A549 (cell line): ENCODE measurements at regions not wholly inside any gene's neighbourhood (a gene's known extent, or its start where the extent isn't known, plus 50 kb on each side); places are given as distances from the start of the nearest gene placed in this dataset.

Source experiments
- ATAC-seq, 2 experiments: fragments of 200-7000 bp in 1 of 2; fragments of >200 bp in 1 of 2; cut with Nextera tagmentation in 1 of 2; cut with Tn5 transposase in 1 of 2; 3 replicates each; pipeline versions ENCODE4 v1.8.0 to v1.9.1; 2018 to 2020; ENCODE audit warnings: mild to moderate bottlenecking in 1 of 2, moderate library complexity in 1 of 2
- CTCF ChIA-PET: fragments of 300-600 bp; sonication (Branson Sonifier 250); formaldehyde crosslinking; extraction: SDS; loops from one replicate; lab custom pipeline; 2021; ENCODE audit warnings: antibody characterized with exemption, inconsistent platforms; lab: Yijun Ruan, JAX
- POLR2A ChIA-PET: fragments of 350-600 bp; formaldehyde crosslinking; extraction: SDS; loops from one replicate; lab custom pipeline; 2021; ENCODE audit warnings: antibody characterized with exemption, inconsistent platforms; lab: Yijun Ruan, JAX
- DNase-seq, 2 experiments: peaks; one replicate each; pipeline versions ENCODE4 v3.0.0 to v3.0.0-alpha.2; 2011 to 2016; ENCODE audit warnings: low read depth in 1 of 2, low spot score in 1 of 2
- FAIRE-seq: peaks from 2 replicates; lab custom pipeline; 2011; peaks lifted over from hg19 to GRCh38; lab: Jason Lieb, UNC
- H3K27ac ChIP-seq, 2 experiments: fragments of >200 bp; sonication (Bioruptor Twin); formaldehyde crosslinking; 3 replicates each; pipeline ENCODE4 v1.5.1; 2016 to 2017
- H3K4me1 ChIP-seq: fragments of >200 bp; sonication (Bioruptor Twin); formaldehyde crosslinking; 3 replicates; pipeline ENCODE4 v1.6.1; 2016
- H3K4me2 ChIP-seq: fragments of >200 bp; sonication (Bioruptor Twin); formaldehyde crosslinking; 3 replicates; pipeline ENCODE4 v1.6.1; 2016
- H3K4me3 ChIP-seq: fragments of >200 bp; sonication (Bioruptor Twin); formaldehyde crosslinking; 3 replicates; pipeline ENCODE4 v1.5.1; 2016
- H3K9me3 ChIP-seq: fragments of >200 bp; sonication (Bioruptor Twin); formaldehyde crosslinking; 3 replicates; pipeline ENCODE4 v1.6.1; 2016
- ATOH8 ChIP-seq: fragments of 250-450 bp; sonication (Bioruptor Pico); IDR thresholded peaks from 2 replicates; pipeline ENCODE4 v1.5.0; 2020; ENCODE audit warnings: low read depth, mild to moderate bottlenecking, moderate library complexity
- CHD4 ChIP-seq: fragments of 200-600 bp; sonication (generic); IDR thresholded peaks from 2 replicates; pipeline ENCODE4 v1.6.1; 2016; ENCODE audit warnings: antibody characterized with exemption, mild to moderate bottlenecking, borderline replicate concordance
- E2F6 ChIP-seq: IDR thresholded peaks from 2 replicates; pipeline ENCODE4 v1.6.1; 2012; ENCODE audit warnings: low read depth, borderline replicate concordance
- EHMT2 ChIP-seq: fragments of 200-600 bp; sonication (generic); IDR thresholded peaks from 2 replicates; pipeline ENCODE4 v1.6.1; 2016; ENCODE audit warnings: antibody characterized with exemption, low read depth, mild to moderate bottlenecking, moderate library complexity
- EP300 ChIP-seq, 2 experiments: fragments of >200 bp; sonication (Bioruptor Twin); formaldehyde crosslinking; IDR thresholded peaks; 2 replicates in 1 of 2; 3 replicates in 1 of 2; pipeline ENCODE4 v1.6.1; 2016 to 2017
- FOSB ChIP-seq: fragments of 250-450 bp; sonication (Bioruptor Pico); IDR thresholded peaks from 2 replicates; pipeline ENCODE4 v1.5.0; 2020; ENCODE audit warnings: mild to moderate bottlenecking, moderate library complexity
- FOXS1 ChIP-seq: fragments of 250-450 bp; sonication (Bioruptor Pico); IDR thresholded peaks from 2 replicates; pipeline ENCODE4 v1.5.0; 2020; ENCODE audit warnings: mild to moderate bottlenecking, moderate library complexity
- HEYL ChIP-seq: fragments of 250-450 bp; sonication (Bioruptor Pico); IDR thresholded peaks from 2 replicates; pipeline ENCODE4 v1.8.0; 2021; ENCODE audit warnings: mild to moderate bottlenecking, moderate library complexity
- HOXA7 ChIP-seq: fragments of 250-450 bp; sonication (Bioruptor Pico); IDR thresholded peaks from 2 replicates; pipeline ENCODE4 v1.5.0; 2020; ENCODE audit warnings: mild to moderate bottlenecking, moderate library complexity
- HOXB5 ChIP-seq: fragments of 250-450 bp; sonication (Bioruptor Pico); IDR thresholded peaks from 2 replicates; pipeline ENCODE4 v1.5.0; 2020; ENCODE audit warnings: mild to moderate bottlenecking, moderate library complexity
- KDM1A ChIP-seq: fragments of 200-600 bp; sonication (generic); IDR thresholded peaks from 2 replicates; pipeline ENCODE4 v1.6.1; 2016; ENCODE audit warnings: low read depth, mild to moderate bottlenecking
- MAFK ChIP-seq: fragments of 450-650 bp; IDR thresholded peaks from 2 replicates; pipeline ENCODE4 v1.6.1; 2014; ENCODE audit not compliant: partially characterized antibody
- MAZ ChIP-seq: fragments of 150-350 bp; IDR thresholded peaks from 2 replicates; pipeline ENCODE4 v1.6.1; 2014; ENCODE audit warnings: antibody characterized with exemption, low read depth, low read length, borderline replicate concordance
- NR3C1 ChIP-seq: fragments of >200 bp; sonication (Bioruptor Twin); formaldehyde crosslinking; IDR thresholded peaks from 3 replicates; pipeline ENCODE4 v1.6.1; 2017
- POLR2A ChIP-seq: IDR thresholded peaks from 2 replicates; pipeline ENCODE4 v1.6.1; 2012; ENCODE audit warnings: mild to moderate bottlenecking, low read length
- RARB ChIP-seq: fragments of 250-450 bp; sonication (Bioruptor Pico); IDR thresholded peaks from 2 replicates; pipeline ENCODE4 v1.8.0; 2021; ENCODE audit warnings: mild to moderate bottlenecking, moderate library complexity
- RCOR1 ChIP-seq: fragments of 150-350 bp; IDR thresholded peaks from 2 replicates; pipeline ENCODE4 v1.6.1; 2014; ENCODE audit warnings: antibody characterized with exemption, low read length, low read depth
- RNF2 ChIP-seq: fragments of 200-600 bp; sonication (generic); IDR thresholded peaks from 2 replicates; pipeline ENCODE4 v1.6.1; 2016; ENCODE audit warnings: low read depth, mild to moderate bottlenecking, antibody characterized with exemption, moderate library complexity, borderline replicate concordance
- TFCP2L1 ChIP-seq: fragments of 250-450 bp; sonication (Bioruptor Pico); IDR thresholded peaks from 2 replicates; pipeline ENCODE4 v1.5.0; 2021; ENCODE audit warnings: mild to moderate bottlenecking
- WGBS: methylation state at CpG from one replicate; pipeline ENCODE4 v1.1.6; 2017; ENCODE audit errors: missing lambda C conversion rate; 5-methylcytosine and 5-hydroxymethylcytosine counted together
- TF ChIP-seq, protein P1 (sequence below): fragments of >200 bp; sonication (Bioruptor Twin); formaldehyde crosslinking; IDR thresholded peaks from 3 replicates; pipeline ENCODE4 v1.6.1; 2016
- TF ChIP-seq, protein P2 (sequence below): fragments of >200 bp; sonication (Bioruptor Twin); formaldehyde crosslinking; IDR thresholded peaks from 2 replicates; pipeline ENCODE4 v1.6.1; 2016
- TF ChIP-seq, protein P3 (sequence below): fragments of 200-600 bp; sonication (generic); IDR thresholded peaks from 2 replicates; pipeline ENCODE4 v1.6.1; 2016; ENCODE audit warnings: antibody characterized with exemption, mild to moderate bottlenecking, moderate library complexity

DNA sequence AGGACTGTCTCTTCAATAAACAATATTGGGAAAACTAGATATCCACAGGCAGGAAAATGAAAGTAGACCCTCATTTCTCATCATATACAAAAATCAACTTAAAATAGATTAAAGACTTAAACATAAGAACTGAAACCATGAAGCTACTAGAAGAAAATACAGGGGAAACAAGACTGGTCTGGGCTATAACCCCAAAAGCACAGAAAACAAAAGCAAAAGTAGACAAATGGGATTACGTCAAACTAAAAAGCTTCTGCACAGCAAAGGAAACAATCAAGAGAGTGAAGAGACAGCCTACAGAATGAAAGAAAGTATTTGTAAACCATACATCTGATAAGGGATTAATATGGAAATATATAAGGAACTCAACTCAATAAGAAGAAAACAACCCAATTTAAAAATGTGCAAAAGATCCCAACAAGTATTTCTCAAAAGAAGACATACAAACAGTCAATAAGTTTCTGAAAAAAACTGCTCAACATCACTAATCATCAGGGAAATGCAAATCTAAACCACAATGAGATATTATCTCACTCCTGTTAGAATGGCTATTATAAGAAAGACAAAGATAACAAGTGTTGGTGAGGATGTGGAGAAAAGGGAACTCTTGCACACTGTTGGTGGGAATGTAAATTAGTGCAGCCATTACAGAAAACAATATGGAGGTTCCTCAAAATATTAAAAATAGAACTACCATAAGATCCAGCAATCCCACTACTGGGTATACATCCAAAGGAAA lies 325.3 kb upstream of the RASGEF1B start:
- CTCF ChIA-PET = no interaction called here
- no peaks in the 10 kb centered on the region for H3K9me3 ChIP-seq
- H3K4me3 ChIP-seq = no peak overlapping the region
- H3K4me2 ChIP-seq = no peak overlapping the region
- POLR2A ChIA-PET = no interaction called here
- ATAC-seq (no peak), FAIRE-seq (no peak), DNase-seq (no peak)
- WGBS = 47% methylated on average over 1 of the region's 1 CpG
- no peaks in the 10 kb centered on the region for H3K4me1 ChIP-seq
- H3K27ac ChIP-seq = no peak overlapping the region
- TF ChIP-seq POLR2A = no peak
- TF ChIP-seq, protein P1, sequence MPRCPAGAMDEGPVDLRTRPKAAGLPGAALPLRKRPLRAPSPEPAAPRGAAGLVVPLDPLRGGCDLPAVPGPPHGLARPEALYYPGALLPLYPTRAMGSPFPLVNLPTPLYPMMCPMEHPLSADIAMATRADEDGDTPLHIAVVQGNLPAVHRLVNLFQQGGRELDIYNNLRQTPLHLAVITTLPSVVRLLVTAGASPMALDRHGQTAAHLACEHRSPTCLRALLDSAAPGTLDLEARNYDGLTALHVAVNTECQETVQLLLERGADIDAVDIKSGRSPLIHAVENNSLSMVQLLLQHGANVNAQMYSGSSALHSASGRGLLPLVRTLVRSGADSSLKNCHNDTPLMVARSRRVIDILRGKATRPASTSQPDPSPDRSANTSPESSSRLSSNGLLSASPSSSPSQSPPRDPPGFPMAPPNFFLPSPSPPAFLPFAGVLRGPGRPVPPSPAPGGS = no peak
- no peak for TF ChIP-seq HOXA7 (CRISPR knock-in tag)
- no peak for TF ChIP-seq EP300 (IDR thresholded peaks at IDR 0.05)
- TF ChIP-seq RCOR1 = no peak
- no peak for TF ChIP-seq RNF2
- TF ChIP-seq, protein P2, sequence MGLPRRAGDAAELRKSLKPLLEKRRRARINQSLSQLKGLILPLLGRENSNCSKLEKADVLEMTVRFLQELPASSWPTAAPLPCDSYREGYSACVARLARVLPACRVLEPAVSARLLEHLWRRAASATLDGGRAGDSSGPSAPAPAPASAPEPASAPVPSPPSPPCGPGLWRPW = no peak
- no peak for TF ChIP-seq MAFK
- no peak for TF ChIP-seq HOXB5 (CRISPR knock-in tag)
- TF ChIP-seq FOXS1 = no peak
- no peak for TF ChIP-seq HEYL (CRISPR knock-in tag)
- TF ChIP-seq MAZ = no peak
- TF ChIP-seq RARB = no peak
- TF ChIP-seq FOSB (CRISPR knock-in tag) = no peak
- no peak for TF ChIP-seq EHMT2
- no peak for TF ChIP-seq E2F6
- TF ChIP-seq CHD4 = no peak
- no peak for TF ChIP-seq NR3C1
- TF ChIP-seq, protein P3, sequence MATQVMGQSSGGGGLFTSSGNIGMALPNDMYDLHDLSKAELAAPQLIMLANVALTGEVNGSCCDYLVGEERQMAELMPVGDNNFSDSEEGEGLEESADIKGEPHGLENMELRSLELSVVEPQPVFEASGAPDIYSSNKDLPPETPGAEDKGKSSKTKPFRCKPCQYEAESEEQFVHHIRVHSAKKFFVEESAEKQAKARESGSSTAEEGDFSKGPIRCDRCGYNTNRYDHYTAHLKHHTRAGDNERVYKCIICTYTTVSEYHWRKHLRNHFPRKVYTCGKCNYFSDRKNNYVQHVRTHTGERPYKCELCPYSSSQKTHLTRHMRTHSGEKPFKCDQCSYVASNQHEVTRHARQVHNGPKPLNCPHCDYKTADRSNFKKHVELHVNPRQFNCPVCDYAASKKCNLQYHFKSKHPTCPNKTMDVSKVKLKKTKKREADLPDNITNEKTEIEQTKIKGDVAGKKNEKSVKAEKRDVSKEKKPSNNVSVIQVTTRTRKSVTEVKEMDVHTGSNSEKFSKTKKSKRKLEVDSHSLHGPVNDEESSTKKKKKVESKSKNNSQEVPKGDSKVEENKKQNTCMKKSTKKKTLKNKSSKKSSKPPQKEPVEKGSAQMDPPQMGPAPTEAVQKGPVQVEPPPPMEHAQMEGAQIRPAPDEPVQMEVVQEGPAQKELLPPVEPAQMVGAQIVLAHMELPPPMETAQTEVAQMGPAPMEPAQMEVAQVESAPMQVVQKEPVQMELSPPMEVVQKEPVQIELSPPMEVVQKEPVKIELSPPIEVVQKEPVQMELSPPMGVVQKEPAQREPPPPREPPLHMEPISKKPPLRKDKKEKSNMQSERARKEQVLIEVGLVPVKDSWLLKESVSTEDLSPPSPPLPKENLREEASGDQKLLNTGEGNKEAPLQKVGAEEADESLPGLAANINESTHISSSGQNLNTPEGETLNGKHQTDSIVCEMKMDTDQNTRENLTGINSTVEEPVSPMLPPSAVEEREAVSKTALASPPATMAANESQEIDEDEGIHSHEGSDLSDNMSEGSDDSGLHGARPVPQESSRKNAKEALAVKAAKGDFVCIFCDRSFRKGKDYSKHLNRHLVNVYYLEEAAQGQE = no peak

DNA sequence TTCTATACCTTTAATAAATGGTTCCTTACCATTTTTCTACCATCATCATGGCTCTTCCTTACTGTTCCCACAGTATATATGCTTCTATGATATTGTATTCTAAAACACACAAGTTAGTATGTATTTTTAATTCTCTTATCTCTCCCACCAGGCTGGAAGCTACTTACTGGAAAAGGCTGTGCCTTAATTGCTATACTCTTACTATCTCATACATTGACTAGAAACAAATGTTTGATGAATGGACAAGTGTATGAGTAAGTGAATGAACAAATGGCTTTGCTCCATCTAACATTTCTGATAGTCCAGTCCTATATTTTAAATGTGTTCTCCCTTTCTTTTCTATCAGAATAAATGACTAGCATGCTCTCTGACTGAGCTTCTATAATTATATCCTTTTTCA lies 320.8 kb upstream of the RASGEF1B start:
- H3K4me1 ChIP-seq = no peaks in the 10 kb centered on the region
- no peaks in the 10 kb centered on the region for H3K9me3 ChIP-seq
- ATAC-seq = no peak
- DNase-seq = no peak
- CTCF ChIA-PET = no interaction called here
- no peak overlapping the region for H3K4me2 ChIP-seq
- FAIRE-seq = no peak
- H3K4me3 ChIP-seq = no peak overlapping the region
- no peak overlapping the region for H3K27ac ChIP-seq
- POLR2A ChIA-PET = no interaction called here
- no peak for TF ChIP-seq HOXA7 (CRISPR knock-in tag)
- TF ChIP-seq CHD4 = no peak
- TF ChIP-seq TFCP2L1 (CRISPR knock-in tag) = no peak
- no peak for TF ChIP-seq ATOH8
- TF ChIP-seq KDM1A = no peak
- TF ChIP-seq NR3C1 = no peak
- no peak for TF ChIP-seq MAFK
- TF ChIP-seq, all 56 proteins: peak for 0
